OCI-LY7 (cell line): ENCODE measurements at regions not wholly inside any gene's neighbourhood (a gene's known extent, or its start where the extent isn't known, plus 50 kb on each side); places are given as distances from the start of the nearest gene placed in this dataset.

Source experiments
- BruUV-seq: library from RNA; stranded (reverse); fragments of 400-500 nt; replicated peaks from 2 replicates; lab custom pipeline; 2021; lab: Mats Ljungman, UMichigan
- CTCF ChIA-PET: fragments of 300-600 bp; sonication (Branson Sonifier 250); formaldehyde crosslinking; loops from one replicate; lab custom pipeline; 2022; ENCODE audit warnings: antibody characterized with exemption; ENCODE audit not compliant: unreplicated experiment; lab: Charles Lee
- POLR2A ChIA-PET: fragments of 300-600 bp; sonication (Branson Sonifier 250); formaldehyde crosslinking; loops from one replicate; lab custom pipeline; 2022; ENCODE audit warnings: antibody characterized with exemption; lab: Charles Lee
- DNase-seq: peaks from one replicate; pipeline ENCODE4 v3.0.0-alpha.2; 2015; ENCODE audit warnings: low spot score
- H2AFZ ChIP-seq: fragments of 200-600 bp; sonication (generic), shearing (Covaris generic); 2 replicates; pipeline ENCODE4 v1.6.1; 2014; ENCODE audit warnings: mild to moderate bottlenecking, antibody characterized with exemption, low read length, moderate library complexity
- H3K27ac ChIP-seq: fragments of 200-600 bp; sonication (generic); 2 replicates; pipeline ENCODE4 v1.5.1; 2014; ENCODE audit warnings: mixed run types, low read depth, mild to moderate bottlenecking, moderate library complexity, low read length, inconsistent platforms; ENCODE audit not compliant: poor library complexity, severe bottlenecking
- H3K36me3 ChIP-seq: fragments of 200-600 bp; sonication (generic); 2 replicates; pipeline ENCODE4 v1.6.1; 2014; ENCODE audit warnings: mild to moderate bottlenecking, antibody characterized with exemption, low read length, moderate library complexity, mixed read lengths; ENCODE audit not compliant: insufficient read depth
- H3K4me1 ChIP-seq: fragments of 200-600 bp; sonication (generic); 2 replicates; pipeline ENCODE4 v1.5.1; 2014; ENCODE audit warnings: mild to moderate bottlenecking, low read length; ENCODE audit not compliant: insufficient read depth, poor library complexity, severe bottlenecking
- H3K4me2 ChIP-seq: fragments of 200-600 bp; sonication (generic); 2 replicates; pipeline ENCODE4 v1.6.1; 2014; ENCODE audit warnings: mild to moderate bottlenecking, low read length
- H3K4me3 ChIP-seq: fragments of 200-600 bp; sonication (generic); 2 replicates; pipeline ENCODE4 v1.5.1; 2014; ENCODE audit warnings: mild to moderate bottlenecking, low read depth, low read length; ENCODE audit not compliant: poor library complexity, severe bottlenecking
- H3K79me2 ChIP-seq: fragments of 200-600 bp; sonication (generic); 2 replicates; pipeline ENCODE4 v1.6.1; 2016; ENCODE audit warnings: low read depth, mild to moderate bottlenecking, low read length, moderate library complexity, mixed read lengths; ENCODE audit not compliant: insufficient read depth
- H3K9me2 ChIP-seq: fragments of 200-600 bp; sonication (generic); 2 replicates; pipeline ENCODE4 v1.6.1; 2016; ENCODE audit warnings: mild to moderate bottlenecking, low read length, mixed read lengths; ENCODE audit not compliant: insufficient read depth
- H3K9me3 ChIP-seq: fragments of 200-600 bp; sonication (generic); 2 replicates; pipeline ENCODE4 v1.6.1; 2014; ENCODE audit warnings: mild to moderate bottlenecking, mixed run types, low read length, mixed read lengths
- H4K20me1 ChIP-seq: fragments of 200-600 bp; sonication (generic); 2 replicates; pipeline ENCODE4 v1.6.1; 2014; ENCODE audit warnings: mild to moderate bottlenecking, antibody characterized with exemption, low read length, moderate library complexity, mixed read lengths; ENCODE audit not compliant: insufficient read depth
- CTCF ChIP-seq: fragments of 200-600 bp; sonication (generic); conservative IDR thresholded peaks from 2 replicates; pipeline ENCODE4 v1.5.1; 2014; ENCODE audit warnings: mild to moderate bottlenecking, antibody characterized with exemption, low read length, moderate library complexity, mixed read lengths
- EZH2phosphoT487 ChIP-seq: fragments of 200-600 bp; sonication (generic); IDR thresholded peaks from 2 replicates; pipeline ENCODE4 v1.6.1; 2018; ENCODE audit warnings: low read depth, borderline replicate concordance, mild to moderate bottlenecking, mixed run types, antibody characterized with exemption, low read length, moderate library complexity, mixed read lengths
- intact Hi-C: fragments of 100-400 bp; cut with micrococcal nuclease; formaldehyde crosslinking; loops from one replicate; pipeline ENCODE4 v1.10.0; 2022; ENCODE audit not compliant: unreplicated experiment

- no peaks in the 10 kb centered on the region for H3K4me1 ChIP-seq
- TF ChIP-seq CTCF (no peak), EZH2phosphoT487 (no peak)
- DNase-seq = no peak
- ChIA-PET CTCF (no interaction called here), POLR2A (interaction anchor here (0.7 to 1.8 kb wide), 3 partner anchors 13 to 156 kb away, joined by 3 to 4 read pairs (median 3); no protein-coding TSS in a partner anchor)
- H3K36me3 ChIP-seq = no peaks in the 10 kb centered on the region
- H3K79me2 ChIP-seq = no peaks in the 10 kb centered on the region
- no peaks in the 10 kb centered on the region for H3K9me2 ChIP-seq
- H3K4me3 ChIP-seq = no peak overlapping the region
- no TSS peak for BruUV-seq
- H2AFZ ChIP-seq = no peak overlapping the region
- H3K9me3 ChIP-seq = no peaks in the 10 kb centered on the region
- H4K20me1 ChIP-seq = no peaks in the 10 kb centered on the region
- no peak overlapping the region for H3K4me2 ChIP-seq
- no peak overlapping the region for H3K27ac ChIP-seq
- intact Hi-C loops = no loop called here
Observed at GRCh38 chr6:113160306-113161017, 696.7 kb upstream of the MARCKS start.

GRCh38 chr6:113161018-113161315 lies 696.2 kb upstream of the MARCKS start:
- Histone ChIP-seq H3K36me3 (no peaks in the 10 kb centered on the region), H3K4me3 (no peak overlapping the region), H3K4me1 (no peaks in the 10 kb centered on the region), H4K20me1 (no peaks in the 10 kb centered on the region), H3K9me2 (no peaks in the 10 kb centered on the region), H3K79me2 (no peaks in the 10 kb centered on the region), H3K9me3 (no peaks in the 10 kb centered on the region), H3K27ac (no peak overlapping the region), H2AFZ (no peak overlapping the region), H3K4me2 (no peak overlapping the region)
- TF ChIP-seq EZH2phosphoT487 (no peak), CTCF (no peak)
- DNase-seq = no peak
- intact Hi-C loops = no loop called here
- POLR2A ChIA-PET = interaction anchor here (1.8 kb wide), 1 partner anchor 28 kb away, joined by 4 read pairs; no protein-coding TSS in a partner anchor
- no TSS peak for BruUV-seq
- CTCF ChIA-PET = no interaction called here

GRCh38 chr6:113162739-113163138 lies 694.4 kb upstream of the MARCKS start:
- TF ChIP-seq EZH2phosphoT487 = no peak
- no peak for TF ChIP-seq CTCF
- no peak overlapping the region for H2AFZ ChIP-seq
- H4K20me1 ChIP-seq = no peaks in the 10 kb centered on the region
- no peaks in the 10 kb centered on the region for H3K9me3 ChIP-seq
- H3K36me3 ChIP-seq = no peaks in the 10 kb centered on the region
- H3K79me2 ChIP-seq = no peaks in the 10 kb centered on the region
- CTCF ChIA-PET = no interaction called here
- no peak overlapping the region for H3K4me2 ChIP-seq
- H3K9me2 ChIP-seq = no peaks in the 10 kb centered on the region
- no TSS peak for BruUV-seq
- POLR2A ChIA-PET = interaction anchor here (0.5 kb wide), 1 partner anchor 56 kb away, joined by 3 read pairs; no protein-coding TSS in a partner anchor
- H3K27ac ChIP-seq = no peak overlapping the region
- H3K4me3 ChIP-seq = no peak overlapping the region
- DNase-seq = no peak
- no peaks in the 10 kb centered on the region for H3K4me1 ChIP-seq
- intact Hi-C loops = no loop called here
